ENCODE measurements at regions not wholly inside any gene's neighbourhood (a gene's known extent, or its start where the extent isn't known, plus 50 kb on each side); places are given as distances from the start of the nearest gene placed in this dataset.

DNA sequence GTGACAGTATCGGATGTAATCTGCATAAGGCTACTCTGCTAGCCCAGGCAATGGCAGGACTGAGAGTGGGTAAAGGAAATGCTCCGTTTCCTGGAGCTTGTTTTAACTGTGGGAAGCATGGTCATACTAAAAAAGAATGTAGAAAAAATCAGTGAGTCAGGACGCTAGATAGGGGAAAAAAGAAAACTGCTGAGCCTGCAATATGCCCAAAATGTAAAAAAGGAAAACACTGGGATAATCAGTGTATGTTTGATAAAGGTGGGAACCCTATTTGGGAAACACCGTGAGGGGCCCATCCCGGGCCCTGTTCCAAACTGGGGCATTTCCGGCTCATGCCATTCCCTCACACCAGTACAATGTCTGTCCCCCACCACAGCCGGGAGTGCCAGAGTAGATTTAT is 775.8 kb downstream of the ZPLD1 start:
- Histone ChIP-seq H3K36me3 (ENCODE audit: insufficient read depth, low read length) (no peaks in the 10 kb centered on the region), H3K27me3 (ENCODE audit: insufficient read depth, low read depth, low read length) (no peaks in the 10 kb centered on the region), H3K4me3 (ENCODE audit: low read length) (no peak overlapping the region), H3F3A (ENCODE audit: insufficient read depth, low read length, poor library complexity, severe bottlenecking) (no peaks in the 10 kb centered on the region), H3K79me2 (replicated peaks; ENCODE audit: insufficient read depth, low read length) (no peaks in the 10 kb centered on the region), H3K4me2 (ENCODE audit: low read length) (no peak overlapping the region), H2AFZ (ENCODE audit: low read depth, low read length) (no peak overlapping the region), H3K9ac (ENCODE audit: low read length) (no peak overlapping the region), H3K9me3 (ENCODE audit: low read length) (no peaks in the 10 kb centered on the region), H3K9me2 (ENCODE audit: insufficient read depth, low read length) (no peaks in the 10 kb centered on the region), H3K27ac (ENCODE audit: low read length) (no peak overlapping the region), H4K20me1 (ENCODE audit: insufficient read depth) (no peaks in the 10 kb centered on the region)
- TF ChIP-seq TAF1 (IDR thresholded peaks at IDR 0.05; ENCODE audit: low read depth) (no peak), EZH2 (IDR thresholded peaks at IDR 0.05; ENCODE audit: borderline replicate concordance, insufficient read depth, low read length, poor library complexity, severe bottlenecking) (no peak), EP300 (conservative IDR thresholded peaks at IDR 0.05; ENCODE audit: poor library complexity, severe bottlenecking) (no peak), RAD21 (conservative IDR thresholded peaks at IDR 0.05) (no peak), SMC3 (conservative IDR thresholded peaks at IDR 0.05; ENCODE audit: poor library complexity) (no peak), POLR2AphosphoS5 (IDR thresholded peaks at IDR 0.05) (no peak), MXI1 (conservative IDR thresholded peaks at IDR 0.05; ENCODE audit: poor library complexity, severe bottlenecking) (no peak)
- TF ChIP-seq, protein P1, sequence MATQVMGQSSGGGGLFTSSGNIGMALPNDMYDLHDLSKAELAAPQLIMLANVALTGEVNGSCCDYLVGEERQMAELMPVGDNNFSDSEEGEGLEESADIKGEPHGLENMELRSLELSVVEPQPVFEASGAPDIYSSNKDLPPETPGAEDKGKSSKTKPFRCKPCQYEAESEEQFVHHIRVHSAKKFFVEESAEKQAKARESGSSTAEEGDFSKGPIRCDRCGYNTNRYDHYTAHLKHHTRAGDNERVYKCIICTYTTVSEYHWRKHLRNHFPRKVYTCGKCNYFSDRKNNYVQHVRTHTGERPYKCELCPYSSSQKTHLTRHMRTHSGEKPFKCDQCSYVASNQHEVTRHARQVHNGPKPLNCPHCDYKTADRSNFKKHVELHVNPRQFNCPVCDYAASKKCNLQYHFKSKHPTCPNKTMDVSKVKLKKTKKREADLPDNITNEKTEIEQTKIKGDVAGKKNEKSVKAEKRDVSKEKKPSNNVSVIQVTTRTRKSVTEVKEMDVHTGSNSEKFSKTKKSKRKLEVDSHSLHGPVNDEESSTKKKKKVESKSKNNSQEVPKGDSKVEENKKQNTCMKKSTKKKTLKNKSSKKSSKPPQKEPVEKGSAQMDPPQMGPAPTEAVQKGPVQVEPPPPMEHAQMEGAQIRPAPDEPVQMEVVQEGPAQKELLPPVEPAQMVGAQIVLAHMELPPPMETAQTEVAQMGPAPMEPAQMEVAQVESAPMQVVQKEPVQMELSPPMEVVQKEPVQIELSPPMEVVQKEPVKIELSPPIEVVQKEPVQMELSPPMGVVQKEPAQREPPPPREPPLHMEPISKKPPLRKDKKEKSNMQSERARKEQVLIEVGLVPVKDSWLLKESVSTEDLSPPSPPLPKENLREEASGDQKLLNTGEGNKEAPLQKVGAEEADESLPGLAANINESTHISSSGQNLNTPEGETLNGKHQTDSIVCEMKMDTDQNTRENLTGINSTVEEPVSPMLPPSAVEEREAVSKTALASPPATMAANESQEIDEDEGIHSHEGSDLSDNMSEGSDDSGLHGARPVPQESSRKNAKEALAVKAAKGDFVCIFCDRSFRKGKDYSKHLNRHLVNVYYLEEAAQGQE (IDR thresholded peaks at IDR 0.05; ENCODE audit: borderline replicate concordance) = no peak
- TF ChIP-seq, protein P2, sequence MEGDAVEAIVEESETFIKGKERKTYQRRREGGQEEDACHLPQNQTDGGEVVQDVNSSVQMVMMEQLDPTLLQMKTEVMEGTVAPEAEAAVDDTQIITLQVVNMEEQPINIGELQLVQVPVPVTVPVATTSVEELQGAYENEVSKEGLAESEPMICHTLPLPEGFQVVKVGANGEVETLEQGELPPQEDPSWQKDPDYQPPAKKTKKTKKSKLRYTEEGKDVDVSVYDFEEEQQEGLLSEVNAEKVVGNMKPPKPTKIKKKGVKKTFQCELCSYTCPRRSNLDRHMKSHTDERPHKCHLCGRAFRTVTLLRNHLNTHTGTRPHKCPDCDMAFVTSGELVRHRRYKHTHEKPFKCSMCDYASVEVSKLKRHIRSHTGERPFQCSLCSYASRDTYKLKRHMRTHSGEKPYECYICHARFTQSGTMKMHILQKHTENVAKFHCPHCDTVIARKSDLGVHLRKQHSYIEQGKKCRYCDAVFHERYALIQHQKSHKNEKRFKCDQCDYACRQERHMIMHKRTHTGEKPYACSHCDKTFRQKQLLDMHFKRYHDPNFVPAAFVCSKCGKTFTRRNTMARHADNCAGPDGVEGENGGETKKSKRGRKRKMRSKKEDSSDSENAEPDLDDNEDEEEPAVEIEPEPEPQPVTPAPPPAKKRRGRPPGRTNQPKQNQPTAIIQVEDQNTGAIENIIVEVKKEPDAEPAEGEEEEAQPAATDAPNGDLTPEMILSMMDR (IDR thresholded peaks at IDR 0.05; ENCODE audit: poor library complexity, severe bottlenecking) = no peak

DNA sequence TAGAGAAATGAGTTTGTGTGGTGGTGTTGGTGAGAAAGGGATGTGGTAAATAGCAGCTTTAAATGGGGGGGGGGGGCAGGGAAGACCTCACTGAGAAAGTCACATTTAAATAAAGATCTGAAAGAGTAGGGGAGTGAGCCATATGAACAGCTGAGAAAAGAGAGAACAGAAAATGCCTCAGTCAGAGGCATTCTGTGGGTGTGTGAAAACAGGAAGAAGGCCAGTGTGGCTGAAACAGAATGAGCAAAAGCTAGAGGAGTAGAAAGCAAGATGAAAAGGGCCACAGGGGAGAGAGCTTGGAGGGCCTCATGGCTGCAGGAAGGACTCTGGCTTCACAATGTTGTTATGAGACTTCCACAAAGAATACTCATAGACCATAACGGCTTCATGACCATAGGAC is 783.3 kb downstream of the ZPLD1 start:
- Histone ChIP-seq H3K4me2 (ENCODE audit: low read length) (no peak overlapping the region), H3K9ac (ENCODE audit: low read length) (no peak overlapping the region), H3K36me3 (ENCODE audit: insufficient read depth, low read length) (no peaks in the 10 kb centered on the region), H3K4me3 (ENCODE audit: low read length) (no peak overlapping the region), H3K9me2 (ENCODE audit: insufficient read depth, low read length) (no peaks in the 10 kb centered on the region), H3K9me3 (ENCODE audit: low read length) (no peaks in the 10 kb centered on the region), H3K79me2 (replicated peaks; ENCODE audit: insufficient read depth, low read length) (no peaks in the 10 kb centered on the region), H3K27ac (ENCODE audit: low read length) (no peak overlapping the region), H4K20me1 (ENCODE audit: insufficient read depth) (no peaks in the 10 kb centered on the region), H3K27me3 (ENCODE audit: insufficient read depth, low read depth, low read length) (no peaks in the 10 kb centered on the region), H3F3A (ENCODE audit: insufficient read depth, low read length, poor library complexity, severe bottlenecking) (no peaks in the 10 kb centered on the region), H2AFZ (ENCODE audit: low read depth, low read length) (no peak overlapping the region)
- TF ChIP-seq EP300 (conservative IDR thresholded peaks at IDR 0.05; ENCODE audit: poor library complexity, severe bottlenecking) (no peak), POLR2AphosphoS5 (IDR thresholded peaks at IDR 0.05) (no peak), SMC3 (conservative IDR thresholded peaks at IDR 0.05; ENCODE audit: poor library complexity) (no peak), MXI1 (conservative IDR thresholded peaks at IDR 0.05; ENCODE audit: poor library complexity, severe bottlenecking) (no peak), RAD21 (conservative IDR thresholded peaks at IDR 0.05) (no peak)
- TF ChIP-seq, protein P1 (IDR thresholded peaks at IDR 0.05; ENCODE audit: borderline replicate concordance) = no peak
